WERI-Rb-1 (cell line): ENCODE measurements at regions not wholly inside any gene's neighbourhood (a gene's known extent, or its start where the extent isn't known, plus 50 kb on each side); places are given as distances from the start of the nearest gene placed in this dataset.
A peak's percentile ranks its signal among the peaks of the same experiment; 100 is the strongest.

Experiments used
- DNase-seq: peaks from one replicate; pipeline ENCODE4 v3.0.0-alpha.2; 2020
- H3K27ac ChIP-seq: fragments of 250-450 bp; sonication (Bioruptor Pico); 2 replicates; pipeline ENCODE4 v1.5.1; 2020; ENCODE audit warnings: mild to moderate bottlenecking, moderate library complexity
- H3K27me3 ChIP-seq: fragments of 250-450 bp; sonication (Bioruptor Pico); 2 replicates; pipeline ENCODE4 v1.5.1; 2021; ENCODE audit warnings: mild to moderate bottlenecking, low read depth, moderate library complexity; ENCODE audit not compliant: insufficient read depth, severe bottlenecking
- H3K36me3 ChIP-seq: fragments of 250-450 bp; sonication (Bioruptor Pico); 2 replicates; pipeline ENCODE4 v1.5.1; 2020; ENCODE audit warnings: mild to moderate bottlenecking, moderate library complexity
- H3K4me3 ChIP-seq: 2 replicates; pipeline ENCODE4 v1.5.1; 2011; ENCODE audit warnings: low read depth, mild to moderate bottlenecking, control low read depth, low read length
- H3K9me3 ChIP-seq: fragments of 250-450 bp; sonication (Bioruptor Pico); 2 replicates; pipeline ENCODE4 v1.5.1; 2021; ENCODE audit warnings: mild to moderate bottlenecking, moderate library complexity; ENCODE audit not compliant: severe bottlenecking
- TF ChIP-seq, protein P1 (sequence below): IDR thresholded peaks from 2 replicates; pipeline ENCODE4 v1.5.1; 2011; ENCODE audit warnings: low read depth, mild to moderate bottlenecking, control low read depth, inconsistent platforms, low read length

DNA sequence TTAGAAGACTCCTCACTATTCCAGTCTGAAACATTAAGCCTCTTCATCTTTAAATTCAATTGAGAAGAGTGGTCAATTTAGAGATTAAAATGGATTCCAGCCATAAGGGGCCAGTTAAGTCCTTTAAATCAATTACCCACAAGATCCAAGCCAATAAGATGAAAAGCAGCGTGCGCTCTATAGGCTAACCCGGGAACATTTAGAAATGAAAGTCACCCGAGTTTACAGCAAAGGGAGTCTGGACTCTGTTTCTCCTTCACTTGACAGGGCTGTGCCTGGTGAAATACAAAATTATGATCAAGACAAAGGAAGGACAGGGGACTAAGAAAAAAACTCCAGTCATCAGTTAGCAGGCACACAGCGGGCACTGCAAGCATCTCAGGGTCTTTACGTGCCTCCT is 393.7 kb downstream of the QKI start:
- no peaks in the 10 kb centered on the region for H3K9me3 ChIP-seq
- peak; percentile 54 for DNase-seq
- TF ChIP-seq, protein P1, sequence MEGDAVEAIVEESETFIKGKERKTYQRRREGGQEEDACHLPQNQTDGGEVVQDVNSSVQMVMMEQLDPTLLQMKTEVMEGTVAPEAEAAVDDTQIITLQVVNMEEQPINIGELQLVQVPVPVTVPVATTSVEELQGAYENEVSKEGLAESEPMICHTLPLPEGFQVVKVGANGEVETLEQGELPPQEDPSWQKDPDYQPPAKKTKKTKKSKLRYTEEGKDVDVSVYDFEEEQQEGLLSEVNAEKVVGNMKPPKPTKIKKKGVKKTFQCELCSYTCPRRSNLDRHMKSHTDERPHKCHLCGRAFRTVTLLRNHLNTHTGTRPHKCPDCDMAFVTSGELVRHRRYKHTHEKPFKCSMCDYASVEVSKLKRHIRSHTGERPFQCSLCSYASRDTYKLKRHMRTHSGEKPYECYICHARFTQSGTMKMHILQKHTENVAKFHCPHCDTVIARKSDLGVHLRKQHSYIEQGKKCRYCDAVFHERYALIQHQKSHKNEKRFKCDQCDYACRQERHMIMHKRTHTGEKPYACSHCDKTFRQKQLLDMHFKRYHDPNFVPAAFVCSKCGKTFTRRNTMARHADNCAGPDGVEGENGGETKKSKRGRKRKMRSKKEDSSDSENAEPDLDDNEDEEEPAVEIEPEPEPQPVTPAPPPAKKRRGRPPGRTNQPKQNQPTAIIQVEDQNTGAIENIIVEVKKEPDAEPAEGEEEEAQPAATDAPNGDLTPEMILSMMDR = no peak
- H3K27ac ChIP-seq = peak overlapping the region; percentile 69
- H3K27me3 ChIP-seq = no peaks in the 10 kb centered on the region
- H3K36me3 ChIP-seq = no peaks in the 10 kb centered on the region
- H3K4me3 ChIP-seq = peak overlapping the region; percentile 15

DNA sequence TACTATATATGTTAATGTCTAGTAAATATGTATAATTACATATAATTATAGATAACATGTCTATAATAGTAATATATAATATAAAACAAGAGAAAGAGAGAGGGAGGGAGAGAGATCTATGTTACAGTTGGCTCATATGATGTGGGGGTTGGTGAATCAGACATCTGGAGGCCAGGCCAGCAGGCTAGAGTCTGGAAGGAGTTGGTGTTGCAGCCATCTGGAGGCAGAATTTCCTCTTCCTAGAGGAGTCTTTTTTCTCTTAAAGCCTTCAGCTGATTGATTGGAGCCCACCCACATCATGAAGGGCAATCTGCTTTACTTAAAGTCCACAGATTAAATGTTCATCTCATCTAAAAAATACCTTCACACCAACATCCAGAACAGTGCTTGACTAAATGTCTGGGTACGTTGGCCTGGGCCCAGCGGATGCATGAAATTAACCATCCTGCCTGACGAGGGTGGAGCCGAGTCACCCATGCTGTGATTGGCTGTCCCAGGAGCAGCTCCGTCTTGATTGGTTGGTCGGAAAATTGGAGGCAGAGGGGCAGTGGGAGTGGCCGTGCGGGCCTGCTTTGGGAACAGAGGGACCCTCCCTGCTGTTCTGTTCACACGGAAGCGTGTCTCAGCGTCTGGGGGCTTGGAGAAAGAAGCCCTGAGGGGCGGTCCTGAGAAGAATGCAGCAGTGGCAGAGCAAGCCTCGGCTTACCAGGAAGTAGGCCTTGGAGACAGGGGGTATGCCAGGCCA is 392.4 kb downstream of the QKI start:
- peak overlapping the region; percentile 36 for H3K4me3 ChIP-seq
- H3K9me3 ChIP-seq = no peaks in the 10 kb centered on the region
- no peaks in the 10 kb centered on the region for H3K36me3 ChIP-seq
- TF ChIP-seq, protein P1 = 0 out of 2 replicates have a peak, but pooled peaks have one; percentile 5
- H3K27ac ChIP-seq = peak overlapping the region; percentile 69
- H3K27me3 ChIP-seq = no peaks in the 10 kb centered on the region
- DNase-seq = peak; percentile 87

DNA sequence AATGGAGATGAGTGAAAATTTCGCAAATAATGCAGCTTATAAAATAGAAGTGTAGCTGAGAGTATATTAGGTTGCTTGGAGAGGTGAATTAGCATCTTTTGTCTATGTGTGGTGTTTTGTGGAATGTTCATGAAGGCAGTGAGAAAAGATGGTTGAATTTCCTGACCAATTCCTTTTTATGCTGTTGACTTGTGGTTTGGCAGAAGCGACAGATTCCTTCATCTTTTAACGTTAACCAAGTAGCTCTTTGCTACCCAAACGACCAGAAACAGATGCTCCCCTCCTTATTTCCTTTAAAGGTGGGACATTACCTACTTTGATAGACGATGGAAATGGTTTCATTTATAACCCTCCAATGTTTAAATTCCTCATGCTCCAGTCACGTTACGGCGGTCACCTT is 390.5 kb downstream of the QKI start:
- H3K4me3 ChIP-seq = no peak overlapping the region
- TF ChIP-seq, protein P1 = no peak
- DNase-seq = no peak

DNA sequence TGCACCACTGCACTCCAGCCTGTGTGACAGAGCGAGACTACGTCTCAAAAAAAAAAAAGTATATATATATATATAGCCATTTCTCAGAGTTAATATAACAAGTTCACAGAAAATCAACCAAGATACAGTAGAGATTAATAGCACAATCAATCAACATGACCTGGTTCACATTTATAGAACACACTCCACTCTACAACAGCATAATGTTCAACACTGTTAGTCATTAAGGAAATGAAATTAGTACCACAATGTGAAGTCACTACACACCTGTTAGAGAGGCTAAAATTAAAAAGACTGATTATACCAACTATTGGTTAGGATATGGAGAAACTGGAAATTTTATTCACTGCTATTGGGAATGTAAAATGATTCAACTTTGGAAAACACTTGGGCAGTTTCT is 387.7 kb downstream of the QKI start:
- no peak for DNase-seq
- TF ChIP-seq, protein P1 = no peak
- H3K9me3 ChIP-seq = no peaks in the 10 kb centered on the region
- no peak overlapping the region for H3K27ac ChIP-seq
- no peak overlapping the region for H3K4me3 ChIP-seq
- no peaks in the 10 kb centered on the region for H3K27me3 ChIP-seq
- no peaks in the 10 kb centered on the region for H3K36me3 ChIP-seq

More for the DNA sequence above, 390.5 kb downstream of the QKI start:
- Histone ChIP-seq H3K9me3 (no peaks in the 10 kb centered on the region), H3K27ac (no peak overlapping the region), H3K27me3 (no peaks in the 10 kb centered on the region), H3K36me3 (no peaks in the 10 kb centered on the region)

DNA sequence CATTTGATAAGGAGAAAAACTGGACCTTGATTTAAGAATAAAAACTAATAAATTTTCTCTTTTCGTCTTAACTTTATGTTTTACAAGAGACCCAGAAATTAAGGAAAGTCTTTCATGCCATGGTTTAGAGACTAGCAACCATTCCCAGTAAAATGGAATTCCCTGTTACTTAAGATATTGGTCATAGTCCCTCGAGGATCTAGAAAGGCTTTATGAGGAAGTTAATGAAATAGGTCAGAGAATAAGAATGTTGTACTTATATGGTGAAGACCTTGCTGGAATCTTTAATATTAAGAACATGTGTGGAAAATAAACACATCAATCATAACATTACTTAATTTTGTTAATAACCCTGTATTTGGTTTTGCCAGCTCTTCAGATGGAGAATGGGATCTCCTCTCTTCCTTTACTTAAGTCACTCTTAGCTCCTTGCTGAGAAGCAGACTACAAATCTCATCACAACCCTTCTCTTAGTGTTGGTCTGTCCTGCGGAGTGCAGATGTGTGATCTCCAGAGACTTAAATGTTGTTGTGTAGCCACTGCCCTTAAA is 382.9 kb downstream of the QKI start:
- Histone ChIP-seq H3K9me3 (no peaks in the 10 kb centered on the region), H3K4me3 (no peak overlapping the region), H3K27me3 (no peaks in the 10 kb centered on the region), H3K27ac (no peak overlapping the region), H3K36me3 (no peaks in the 10 kb centered on the region)
- TF ChIP-seq, protein P1 = no peak
- no peak for DNase-seq
